ENCODE measurements at regions not wholly inside any gene's neighbourhood (a gene's known extent, or its start where the extent isn't known, plus 50 kb on each side); places are given as distances from the start of the nearest gene placed in this dataset.

GRCh38 chrX:38856670-38857265 is 55.5 kb downstream of the MID1IP1 start:
- ChIA-PET POLR2A (no interaction called here), CTCF (no interaction called here)
- TF ChIP-seq KLF8 (tag by site-specific recombination; IDR thresholded peaks at IDR 0.05), result no peak
- no peak for TF ChIP-seq MYNN (tag by site-specific recombination; IDR thresholded peaks at IDR 0.05; ENCODE audit: borderline replicate concordance)
- no peak for TF ChIP-seq ZNF311 (tag by site-specific recombination; IDR thresholded peaks at IDR 0.05; ENCODE audit: borderline replicate concordance)
- no peak for TF ChIP-seq ZNF449 (tag by site-specific recombination; IDR thresholded peaks at IDR 0.05)
- TF ChIP-seq ZNF18 (tag by site-specific recombination; IDR thresholded peaks at IDR 0.05), result no peak
- no peak for TF ChIP-seq ZSCAN30 (tag by site-specific recombination; IDR thresholded peaks at IDR 0.05)
- no peak for TF ChIP-seq ZNF23 (tag by site-specific recombination; IDR thresholded peaks at IDR 0.05; ENCODE audit: borderline replicate concordance)
- no peak for TF ChIP-seq KLF17 (tag by site-specific recombination; IDR thresholded peaks at IDR 0.05)
- no peak for TF ChIP-seq ZNF138 (tag by site-specific recombination; IDR thresholded peaks at IDR 0.05; ENCODE audit: borderline replicate concordance)
- no peak for TF ChIP-seq ZNF112 (tag by site-specific recombination; IDR thresholded peaks at IDR 0.05)
- TF ChIP-seq HIC1 (tag by site-specific recombination; IDR thresholded peaks at IDR 0.05), result no peak
- TF ChIP-seq ZSCAN23 (tag by site-specific recombination; IDR thresholded peaks at IDR 0.05), result no peak
- TF ChIP-seq ZBTB49 (tag by site-specific recombination; IDR thresholded peaks at IDR 0.05; ENCODE audit: low read depth), result no peak
- no peak for TF ChIP-seq ZNF791 (tag by site-specific recombination; IDR thresholded peaks at IDR 0.05)
- TF ChIP-seq ZNF214 (tag by site-specific recombination; IDR thresholded peaks at IDR 0.05; ENCODE audit: borderline replicate concordance), result no peak
- no peak for TF ChIP-seq FEZF1 (tag by site-specific recombination; IDR thresholded peaks at IDR 0.05)
- TF ChIP-seq EGR2 (tag by site-specific recombination; IDR thresholded peaks at IDR 0.05; ENCODE audit: low read depth), result no peak
- TF ChIP-seq YY1 (tag by site-specific recombination; IDR thresholded peaks at IDR 0.05), result no peak
- no peak for TF ChIP-seq OVOL3 (tag by site-specific recombination; IDR thresholded peaks at IDR 0.05)
- no peak for TF ChIP-seq ZNF416 (tag by site-specific recombination; IDR thresholded peaks at IDR 0.05)
- no peaks in the 10 kb centered on the region for H3K4me1 ChIP-seq (ENCODE audit: control insufficient read depth, insufficient read depth, low read length)
- no peak overlapping the region for H3K4me3 ChIP-seq (ENCODE audit: low read depth, low read length)
- H3K9me3 ChIP-seq (ENCODE audit: control insufficient read depth, insufficient read depth, low read depth, low read length), result no peaks in the 10 kb centered on the region
- no peaks in the 10 kb centered on the region for H3K36me3 ChIP-seq (ENCODE audit: control insufficient read depth in 2 of 2, insufficient read depth in 1 of 2, low read length in 2 of 2)
- H3K27ac ChIP-seq (ENCODE audit: extremely low read depth, low read depth, low read length), result no peak overlapping the region

Measured in HEK293 (cell line).